ENCODE measurements at regions not wholly inside any gene's neighbourhood (a gene's known extent, or its start where the extent isn't known, plus 50 kb on each side); places are given as distances from the start of the nearest gene placed in this dataset.
A peak's percentile ranks its signal among the peaks of the same experiment; 100 is the strongest.

- no peak for TF ChIP-seq GPBP1L1 (CRISPR knock-in tag; IDR thresholded peaks at IDR 0.05)
- no peak for TF ChIP-seq KLF12 (CRISPR knock-in tag; IDR thresholded peaks at IDR 0.05; ENCODE audit: borderline replicate concordance)
- no peak for TF ChIP-seq ZKSCAN1 (IDR thresholded peaks at IDR 0.05; ENCODE audit: low read length)
- TF ChIP-seq FOXO4 (CRISPR knock-in tag; conservative IDR thresholded peaks at IDR 0.05): no peak
- TF ChIP-seq ZNF652 (CRISPR knock-in tag; IDR thresholded peaks at IDR 0.05; ENCODE audit: borderline replicate concordance, low read depth): peak; percentile 67; the same call in 1 of the 2 replicates
- no peak for TF ChIP-seq ZIK1 (CRISPR knock-in tag; IDR thresholded peaks at IDR 0.05; ENCODE audit: borderline replicate concordance, low read depth)
- TF ChIP-seq NFKBIZ (CRISPR knock-in tag; IDR thresholded peaks at IDR 0.05): no peak
- no peak for TF ChIP-seq ZNF44 (CRISPR knock-in tag; IDR thresholded peaks at IDR 0.05)
- TF ChIP-seq ARNT (IDR thresholded peaks at IDR 0.05): no peak
- no peak for TF ChIP-seq GPN1 (CRISPR knock-in tag; IDR thresholded peaks at IDR 0.05; ENCODE audit: borderline replicate concordance)
- no peak for TF ChIP-seq ZNF382 (CRISPR knock-in tag; IDR thresholded peaks at IDR 0.05; ENCODE audit: borderline replicate concordance)
- no peak for TF ChIP-seq JUNB (CRISPR knock-in tag; IDR thresholded peaks at IDR 0.05; ENCODE audit: borderline replicate concordance)
- TF ChIP-seq ZNF530 (CRISPR knock-in tag; IDR thresholded peaks at IDR 0.05; ENCODE audit: low read depth): no peak
- TF ChIP-seq MTA3 (CRISPR knock-in tag; IDR thresholded peaks at IDR 0.05): no peak
- no peak for TF ChIP-seq ATF3 (CRISPR knock-in tag; IDR thresholded peaks at IDR 0.05)
- TF ChIP-seq ZNF883 (CRISPR knock-in tag; IDR thresholded peaks at IDR 0.05; ENCODE audit: not compliant biosample characterization): no peak
- no peak; the same call in 1 of the 2 replicates for TF ChIP-seq ZBTB26 (CRISPR knock-in tag; IDR thresholded peaks at IDR 0.05; ENCODE audit: borderline replicate concordance)
- TF ChIP-seq ZNF30 (CRISPR knock-in tag; IDR thresholded peaks at IDR 0.05): no peak
- TF ChIP-seq ZFP82 (CRISPR knock-in tag; IDR thresholded peaks at IDR 0.05; ENCODE audit: borderline replicate concordance): no peak
- TF ChIP-seq HOXA7 (CRISPR knock-in tag; IDR thresholded peaks at IDR 0.05): no peak
- no peak for TF ChIP-seq ZNF576 (CRISPR knock-in tag; IDR thresholded peaks at IDR 0.05)
- TF ChIP-seq NCOR1 (IDR thresholded peaks at IDR 0.05; ENCODE audit: borderline replicate concordance, low read length): peak; percentile 42; the same call in 1 of the 2 replicates
- TF ChIP-seq PRDM10 (CRISPR knock-in tag; IDR thresholded peaks at IDR 0.05; ENCODE audit: low read depth): no peak
These were observed 59.2 kb upstream of the TARBP1 start (continued) for GRCh38 chr1:234538062-234538731.

Measured in HepG2 (cell line).